GM23338 (cell line): ENCODE measurements at regions not wholly inside any gene's neighbourhood (a gene's known extent, or its start where the extent isn't known, plus 50 kb on each side); places are given as distances from the start of the nearest gene placed in this dataset.

ENCODE experiments used
- ATAC-seq: fragments of 200-7000 bp; cut with Tn5 transposase; 3 replicates; pipeline ENCODE4 v1.9.1; 2020
- DNase-seq: peaks from one replicate; pipeline ENCODE4 v3.0.0-alpha.2; 2015; ENCODE audit warnings: low spot score
- H2AFZ ChIP-seq: fragments of 200-600 bp; sonication (generic); 2 replicates; pipeline ENCODE4 v1.8.0; 2016; ENCODE audit warnings: antibody characterized with exemption, mild to moderate bottlenecking, moderate library complexity
- H3F3A ChIP-seq: fragments of 200-600 bp; sonication (generic); replicated peaks from 2 replicates; pipeline ENCODE4 v1.8.0; 2017; ENCODE audit warnings: antibody characterized with exemption, mixed run types, low read depth
- H3K27ac ChIP-seq: fragments of 200-600 bp; sonication (generic); 2 replicates; pipeline ENCODE4 v1.6.1; 2016; ENCODE audit warnings: low read depth
- H3K27me3 ChIP-seq: fragments of 200-600 bp; sonication (generic); 2 replicates; pipeline ENCODE4 v1.8.0; 2016; ENCODE audit warnings: mild to moderate bottlenecking, mixed run types, moderate library complexity; ENCODE audit not compliant: insufficient read depth
- H3K36me3 ChIP-seq: fragments of 200-600 bp; sonication (generic); 2 replicates; pipeline ENCODE4 v1.8.0; 2016; ENCODE audit warnings: mild to moderate bottlenecking; ENCODE audit not compliant: insufficient read depth
- H3K4me1 ChIP-seq: fragments of 200-600 bp; sonication (generic); 2 replicates; pipeline ENCODE4 v1.8.0; 2016; ENCODE audit warnings: mild to moderate bottlenecking, moderate library complexity; ENCODE audit not compliant: insufficient read depth
- H3K4me2 ChIP-seq: fragments of 200-600 bp; sonication (generic); 2 replicates; pipeline ENCODE4 v1.7.1; 2017; ENCODE audit warnings: mixed run types
- H3K4me3 ChIP-seq: fragments of 200-600 bp; sonication (generic); 2 replicates; pipeline ENCODE4 v1.6.1; 2016; ENCODE audit warnings: mixed run types
- H3K79me2 ChIP-seq: fragments of 200-600 bp; sonication (generic); replicated peaks from 2 replicates; pipeline ENCODE4 v1.8.0; 2017; ENCODE audit warnings: mild to moderate bottlenecking; ENCODE audit not compliant: insufficient read depth
- H3K9me2 ChIP-seq: fragments of 200-600 bp; sonication (generic); 2 replicates; pipeline ENCODE4 v1.8.0; 2017; ENCODE audit not compliant: insufficient read depth
- H4K20me1 ChIP-seq: fragments of 200-600 bp; sonication (generic); replicated peaks from 2 replicates; pipeline ENCODE4 v1.8.0; 2017; ENCODE audit warnings: mild to moderate bottlenecking; ENCODE audit not compliant: insufficient read depth
- H3K27ac Mint-ChIP-seq: 2 replicates; pipeline ENCODE4 v1.8.0; 2020; ENCODE audit warnings: inconsistent platforms, mild to moderate bottlenecking, moderate library complexity, mixed read lengths
- H3K27me3 Mint-ChIP-seq: 3 replicates; pipeline ENCODE4 v1.8.0; 2022; ENCODE audit warnings: low read depth, mild to moderate bottlenecking, moderate library complexity, mixed read lengths, inconsistent platforms; ENCODE audit not compliant: insufficient read depth, poor library complexity
- H3K36me3 Mint-ChIP-seq: 3 replicates; pipeline ENCODE4 v1.8.0; 2021; ENCODE audit warnings: low read depth, mild to moderate bottlenecking, inconsistent platforms, moderate library complexity, mixed read lengths
- H3K4me1 Mint-ChIP-seq: 3 replicates; pipeline ENCODE4 v1.8.0; 2020; ENCODE audit warnings: mild to moderate bottlenecking, inconsistent platforms, mixed read lengths
- H3K4me3 Mint-ChIP-seq: 3 replicates; pipeline ENCODE4 v1.8.0; 2021; ENCODE audit warnings: moderate library complexity, mild to moderate bottlenecking, inconsistent platforms, mixed read lengths
- H3K9me3 Mint-ChIP-seq: 3 replicates; pipeline ENCODE4 v1.8.0; 2020; ENCODE audit warnings: moderate library complexity, mild to moderate bottlenecking, inconsistent platforms, mixed read lengths
- EZH2 ChIP-seq: fragments of 200-600 bp; sonication (generic); IDR thresholded peaks from one replicate; pipeline ENCODE4 v1.8.0; 2017; ENCODE audit warnings: antibody characterized with exemption, mild to moderate bottlenecking, low read depth; ENCODE audit not compliant: unreplicated experiment
- JUNB ChIP-seq: IDR thresholded peaks from one replicate; pipeline ENCODE4 v1.6.1; 2016; ENCODE audit warnings: antibody characterized with exemption; ENCODE audit not compliant: unreplicated experiment
- NANOG ChIP-seq: IDR thresholded peaks from 2 replicates; pipeline ENCODE4 v1.6.1; 2016; ENCODE audit warnings: antibody characterized with exemption, borderline replicate concordance
- POLR2AphosphoS5 ChIP-seq: IDR thresholded peaks from 2 replicates; pipeline ENCODE4 v1.6.1; 2016; ENCODE audit warnings: antibody characterized with exemption, low read depth
- STAT1 ChIP-seq: IDR thresholded peaks from one replicate; pipeline ENCODE4 v1.6.1; 2016; ENCODE audit warnings: antibody characterized with exemption; ENCODE audit not compliant: unreplicated experiment
- ZNF331 ChIP-seq: fragments of 250-450 bp; sonication (Bioruptor Pico); IDR thresholded peaks from 2 replicates; pipeline ENCODE4 v1.5.0; 2020; ENCODE audit warnings: low read depth, mild to moderate bottlenecking, moderate library complexity
- TF ChIP-seq, protein P1 (sequence below): fragments of 250-450 bp; sonication (Bioruptor Pico); IDR thresholded peaks from 2 replicates; pipeline ENCODE4 v1.5.0; 2020; ENCODE audit warnings: mild to moderate bottlenecking, moderate library complexity
- TF ChIP-seq, protein P2 (sequence below): IDR thresholded peaks from one replicate; pipeline ENCODE4 v1.6.1; 2018; ENCODE audit warnings: antibody characterized with exemption; ENCODE audit not compliant: unreplicated experiment

DNA sequence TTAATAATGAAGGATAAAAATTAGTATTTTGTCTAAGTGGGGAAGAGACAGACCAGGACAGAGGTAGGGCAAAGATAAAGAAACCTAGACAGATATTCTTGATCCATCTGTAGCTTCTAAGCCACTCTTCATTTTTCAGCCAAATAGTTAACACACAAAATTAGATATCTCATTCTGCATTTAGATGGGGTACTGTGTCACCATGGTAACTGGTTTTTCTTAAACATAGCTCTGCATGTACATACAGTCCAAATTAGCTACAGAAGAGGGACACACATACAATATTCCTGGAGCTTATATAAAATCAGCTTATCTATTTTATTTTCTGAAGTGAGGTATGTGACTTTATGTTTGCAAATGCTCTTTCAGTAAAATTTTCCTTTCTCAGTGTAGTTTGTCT lies 393.7 kb downstream of the PPP3CA start:
- Mint-ChIP-seq H3K27ac (no peak overlapping the region), H3K36me3 (no peaks in the 10 kb centered on the region), H3K27me3 (peaks cover 3% of the 10 kb centered on the region), H3K9me3 (no peaks in the 10 kb centered on the region), H3K4me1 (peaks cover 8% of the 10 kb centered on the region), H3K4me3 (no peak overlapping the region)
- Histone ChIP-seq H3K9me2 (no peaks in the 10 kb centered on the region), H4K20me1 (no peaks in the 10 kb centered on the region), H3K4me3 (no peak overlapping the region), H3K4me1 (no peaks in the 10 kb centered on the region), H3K27me3 (no peaks in the 10 kb centered on the region), H3K36me3 (no peaks in the 10 kb centered on the region), H3F3A (no peaks in the 10 kb centered on the region), H2AFZ (no peak overlapping the region), H3K4me2 (no peak overlapping the region), H3K79me2 (no peaks in the 10 kb centered on the region), H3K27ac (no peak overlapping the region)
- ATAC-seq (no peak), DNase-seq (no peak)
- TF ChIP-seq JUNB (no peak), EZH2 (no peak), NANOG (no peak), POLR2AphosphoS5 (no peak), STAT1 (no peak), ZNF331 (CRISPR knock-in tag) (no peak)
- TF ChIP-seq, protein P1, sequence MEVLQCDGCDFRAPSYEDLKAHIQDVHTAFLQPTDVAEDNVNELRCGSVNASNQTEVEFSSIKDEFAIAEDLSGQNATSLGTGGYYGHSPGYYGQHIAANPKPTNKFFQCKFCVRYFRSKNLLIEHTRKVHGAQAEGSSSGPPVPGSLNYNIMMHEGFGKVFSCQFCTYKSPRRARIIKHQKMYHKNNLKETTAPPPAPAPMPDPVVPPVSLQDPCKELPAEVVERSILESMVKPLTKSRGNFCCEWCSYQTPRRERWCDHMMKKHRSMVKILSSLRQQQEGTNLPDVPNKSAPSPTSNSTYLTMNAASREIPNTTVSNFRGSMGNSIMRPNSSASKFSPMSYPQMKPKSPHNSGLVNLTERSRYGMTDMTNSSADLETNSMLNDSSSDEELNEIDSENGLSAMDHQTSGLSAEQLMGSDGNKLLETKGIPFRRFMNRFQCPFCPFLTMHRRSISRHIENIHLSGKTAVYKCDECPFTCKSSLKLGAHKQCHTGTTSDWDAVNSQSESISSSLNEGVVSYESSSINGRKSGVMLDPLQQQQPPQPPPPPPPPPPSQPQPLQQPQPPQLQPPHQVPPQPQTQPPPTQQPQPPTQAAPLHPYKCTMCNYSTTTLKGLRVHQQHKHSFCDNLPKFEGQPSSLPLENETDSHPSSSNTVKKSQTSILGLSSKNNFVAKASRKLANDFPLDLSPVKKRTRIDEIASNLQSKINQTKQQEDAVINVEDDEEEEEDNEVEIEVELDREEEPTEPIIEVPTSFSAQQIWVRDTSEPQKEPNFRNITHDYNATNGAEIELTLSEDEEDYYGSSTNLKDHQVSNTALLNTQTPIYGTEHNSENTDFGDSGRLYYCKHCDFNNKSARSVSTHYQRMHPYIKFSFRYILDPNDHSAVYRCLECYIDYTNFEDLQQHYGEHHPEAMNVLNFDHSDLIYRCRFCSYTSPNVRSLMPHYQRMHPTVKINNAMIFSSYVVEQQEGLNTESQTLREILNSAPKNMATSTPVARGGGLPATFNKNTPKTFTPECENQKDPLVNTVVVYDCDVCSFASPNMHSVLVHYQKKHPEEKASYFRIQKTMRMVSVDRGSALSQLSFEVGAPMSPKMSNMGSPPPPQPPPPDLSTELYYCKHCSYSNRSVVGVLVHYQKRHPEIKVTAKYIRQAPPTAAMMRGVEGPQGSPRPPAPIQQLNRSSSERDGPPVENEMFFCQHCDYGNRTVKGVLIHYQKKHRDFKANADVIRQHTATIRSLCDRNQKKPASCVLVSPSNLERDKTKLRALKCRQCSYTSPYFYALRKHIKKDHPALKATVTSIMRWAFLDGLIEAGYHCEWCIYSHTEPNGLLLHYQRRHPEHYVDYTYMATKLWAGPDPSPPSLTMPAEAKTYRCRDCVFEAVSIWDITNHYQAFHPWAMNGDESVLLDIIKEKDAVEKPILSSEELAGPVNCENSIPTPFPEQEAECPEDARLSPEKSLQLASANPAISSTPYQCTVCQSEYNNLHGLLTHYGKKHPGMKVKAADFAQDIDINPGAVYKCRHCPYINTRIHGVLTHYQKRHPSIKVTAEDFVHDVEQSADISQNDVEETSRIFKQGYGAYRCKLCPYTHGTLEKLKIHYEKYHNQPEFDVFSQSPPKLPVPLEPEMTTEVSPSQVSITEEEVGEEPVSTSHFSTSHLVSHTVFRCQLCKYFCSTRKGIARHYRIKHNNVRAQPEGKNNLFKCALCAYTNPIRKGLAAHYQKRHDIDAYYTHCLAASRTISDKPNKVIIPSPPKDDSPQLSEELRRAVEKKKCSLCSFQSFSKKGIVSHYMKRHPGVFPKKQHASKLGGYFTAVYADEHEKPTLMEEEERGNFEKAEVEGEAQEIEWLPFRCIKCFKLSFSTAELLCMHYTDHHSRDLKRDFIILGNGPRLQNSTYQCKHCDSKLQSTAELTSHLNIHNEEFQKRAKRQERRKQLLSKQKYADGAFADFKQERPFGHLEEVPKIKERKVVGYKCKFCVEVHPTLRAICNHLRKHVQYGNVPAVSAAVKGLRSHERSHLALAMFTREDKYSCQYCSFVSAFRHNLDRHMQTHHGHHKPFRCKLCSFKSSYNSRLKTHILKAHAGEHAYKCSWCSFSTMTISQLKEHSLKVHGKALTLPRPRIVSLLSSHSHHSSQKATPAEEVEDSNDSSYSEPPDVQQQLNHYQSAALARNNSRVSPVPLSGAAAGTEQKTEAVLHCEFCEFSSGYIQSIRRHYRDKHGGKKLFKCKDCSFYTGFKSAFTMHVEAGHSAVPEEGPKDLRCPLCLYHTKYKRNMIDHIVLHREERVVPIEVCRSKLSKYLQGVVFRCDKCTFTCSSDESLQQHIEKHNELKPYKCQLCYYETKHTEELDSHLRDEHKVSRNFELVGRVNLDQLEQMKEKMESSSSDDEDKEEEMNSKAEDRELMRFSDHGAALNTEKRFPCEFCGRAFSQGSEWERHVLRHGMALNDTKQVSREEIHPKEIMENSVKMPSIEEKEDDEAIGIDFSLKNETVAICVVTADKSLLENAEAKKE = no peak

DNA sequence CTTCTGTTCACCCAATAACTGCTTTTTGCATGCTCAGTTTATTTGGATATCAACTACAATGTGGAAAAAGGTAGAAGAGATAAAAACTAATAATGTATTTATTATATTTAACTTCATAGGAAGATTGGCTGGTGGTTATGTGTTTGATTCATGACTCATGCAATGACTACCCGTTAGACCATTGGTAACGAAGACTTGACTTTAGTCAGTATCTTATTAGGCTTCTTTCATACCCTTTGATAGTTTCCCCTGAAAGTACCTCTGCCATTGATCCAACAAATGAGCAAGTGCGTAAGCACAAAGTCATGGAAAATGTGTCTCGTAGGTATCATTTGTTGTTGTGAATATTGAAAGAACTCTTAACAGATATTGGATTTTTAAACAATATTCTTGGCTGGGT lies 394.7 kb downstream of the PPP3CA start:
- no peaks in the 10 kb centered on the region for H3K79me2 ChIP-seq
- Mint-ChIP-seq H3K4me1 (peaks cover 3% of the 10 kb centered on the region; the same call in 1 of the 3 replicates), H3K4me3 (no peak overlapping the region)
- no peak for TF ChIP-seq NANOG
- no peak for TF ChIP-seq JUNB
- TF ChIP-seq, protein P2, sequence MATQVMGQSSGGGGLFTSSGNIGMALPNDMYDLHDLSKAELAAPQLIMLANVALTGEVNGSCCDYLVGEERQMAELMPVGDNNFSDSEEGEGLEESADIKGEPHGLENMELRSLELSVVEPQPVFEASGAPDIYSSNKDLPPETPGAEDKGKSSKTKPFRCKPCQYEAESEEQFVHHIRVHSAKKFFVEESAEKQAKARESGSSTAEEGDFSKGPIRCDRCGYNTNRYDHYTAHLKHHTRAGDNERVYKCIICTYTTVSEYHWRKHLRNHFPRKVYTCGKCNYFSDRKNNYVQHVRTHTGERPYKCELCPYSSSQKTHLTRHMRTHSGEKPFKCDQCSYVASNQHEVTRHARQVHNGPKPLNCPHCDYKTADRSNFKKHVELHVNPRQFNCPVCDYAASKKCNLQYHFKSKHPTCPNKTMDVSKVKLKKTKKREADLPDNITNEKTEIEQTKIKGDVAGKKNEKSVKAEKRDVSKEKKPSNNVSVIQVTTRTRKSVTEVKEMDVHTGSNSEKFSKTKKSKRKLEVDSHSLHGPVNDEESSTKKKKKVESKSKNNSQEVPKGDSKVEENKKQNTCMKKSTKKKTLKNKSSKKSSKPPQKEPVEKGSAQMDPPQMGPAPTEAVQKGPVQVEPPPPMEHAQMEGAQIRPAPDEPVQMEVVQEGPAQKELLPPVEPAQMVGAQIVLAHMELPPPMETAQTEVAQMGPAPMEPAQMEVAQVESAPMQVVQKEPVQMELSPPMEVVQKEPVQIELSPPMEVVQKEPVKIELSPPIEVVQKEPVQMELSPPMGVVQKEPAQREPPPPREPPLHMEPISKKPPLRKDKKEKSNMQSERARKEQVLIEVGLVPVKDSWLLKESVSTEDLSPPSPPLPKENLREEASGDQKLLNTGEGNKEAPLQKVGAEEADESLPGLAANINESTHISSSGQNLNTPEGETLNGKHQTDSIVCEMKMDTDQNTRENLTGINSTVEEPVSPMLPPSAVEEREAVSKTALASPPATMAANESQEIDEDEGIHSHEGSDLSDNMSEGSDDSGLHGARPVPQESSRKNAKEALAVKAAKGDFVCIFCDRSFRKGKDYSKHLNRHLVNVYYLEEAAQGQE = no peak

More for the DNA sequence above, 394.7 kb downstream of the PPP3CA start:
- H3K9me2 ChIP-seq = no peaks in the 10 kb centered on the region
- Mint-ChIP-seq H3K27me3 (peaks cover 1% of the 10 kb centered on the region), H3K9me3 (no peaks in the 10 kb centered on the region), H3K36me3 (no peaks in the 10 kb centered on the region), H3K27ac (no peak overlapping the region)
- H4K20me1 ChIP-seq = no peaks in the 10 kb centered on the region
- no peak overlapping the region for H3K4me2 ChIP-seq
- H3K27me3 ChIP-seq = no peaks in the 10 kb centered on the region
- H3K4me3 ChIP-seq = no peak overlapping the region
- H3K36me3 ChIP-seq = no peaks in the 10 kb centered on the region
- ATAC-seq (no peak), DNase-seq (no peak)
- H3F3A ChIP-seq = no peaks in the 10 kb centered on the region
- no peaks in the 10 kb centered on the region for H3K4me1 ChIP-seq
- H2AFZ ChIP-seq = no peak overlapping the region
- H3K27ac ChIP-seq = no peak overlapping the region
